Prostate gland (tissue), 2 donors: ENCODE measurements at regions not wholly inside any gene's neighbourhood (a gene's known extent, or its start where the extent isn't known, plus 50 kb on each side); places are given as distances from the start of the nearest gene placed in this dataset.

ENCODE experiments used
- CTCF ChIP-seq, 4 experiments: fragments of 200-600 bp in 2 of 4; fragments of 450-650 bp in 2 of 4; sonication (generic) in 2 of 4; IDR thresholded peaks; 1 replicate in 3 of 4; 2 replicates in 1 of 4; pipeline ENCODE4 v1.5.1; 2016 to 2019; ENCODE audit warnings: antibody characterized with exemption in 4 of 4, mild to moderate bottlenecking in 2 of 4, moderate library complexity in 2 of 4
- POLR2A ChIP-seq: fragments of 450-650 bp; IDR thresholded peaks from one replicate; pipeline ENCODE4 v1.6.1; 2016; ENCODE audit warnings: antibody characterized with exemption, mild to moderate bottlenecking
- POLR2AphosphoS5 ChIP-seq: sonication (generic); formaldehyde crosslinking; IDR thresholded peaks from one replicate; pipeline ENCODE4 v1.6.1; 2017; ENCODE audit warnings: antibody characterized with exemption

- TF ChIP-seq POLR2AphosphoS5 (peak; percentile 5), CTCF (IDR thresholded peaks at IDR 0.05) (no peak), POLR2A (no peak)
These were observed 81.5 kb downstream of the CLDN34 start for GRCh38 chrX:10048707-10049106.
